Colonic mucosa (tissue), 4 donors: ENCODE measurements at regions not wholly inside any gene's neighbourhood (a gene's known extent, or its start where the extent isn't known, plus 50 kb on each side); places are given as distances from the start of the nearest gene placed in this dataset.
A peak's percentile ranks its signal among the peaks of the same experiment; 100 is the strongest.

Experiments
- DNase-seq: peaks from one replicate; pipeline ENCODE4 v3.0.0-alpha.2; 2020
- H3K27ac ChIP-seq: fragments of 200-600 bp; one replicate; pipeline ENCODE4 v1.8.0; 2021
- H3K27me3 ChIP-seq: fragments of 200-600 bp; one replicate; pipeline ENCODE4 v1.8.0; 2021
- H3K36me3 ChIP-seq: fragments of 200-600 bp; one replicate; pipeline ENCODE4 v1.8.0; 2021
- H3K4me1 ChIP-seq: fragments of 200-600 bp; one replicate; pipeline ENCODE4 v1.8.0; 2021; ENCODE audit warnings: mild to moderate bottlenecking
- H3K4me3 ChIP-seq: fragments of 200-600 bp; one replicate; pipeline ENCODE4 v1.8.0; 2021
- H3K9ac ChIP-seq, 2 donors: one replicate each; pipeline ENCODE4 v1.7.0; 2013; ENCODE audit warnings: control low read depth in 2 of 2, low read depth in 2 of 2, low read length in 2 of 2
- H3K9me3 ChIP-seq: fragments of 200-600 bp; one replicate; pipeline ENCODE4 v1.8.0; 2021
- CTCF ChIP-seq: fragments of 200-600 bp; IDR thresholded peaks from one replicate; pipeline ENCODE4 v1.8.0; 2022; ENCODE audit warnings: antibody characterized with exemption, mild to moderate bottlenecking
- intact Hi-C: fragments of 100-400 bp; cut with DNase I; formaldehyde crosslinking; loops from one replicate; pipeline ENCODE4 v1.14.1; 2022
- donor health status: healthy.
- donor health status: DM: no; HTN: no; CAD: no.
- donor health status: DM: no; HTN: no; CAD: no.

GRCh38 chr2:66888246-66888645, 453.3 kb downstream of the MEIS1 start:
- H3K36me3 ChIP-seq: no peaks in the 10 kb centered on the region
- H3K9me3 ChIP-seq: no peaks in the 10 kb centered on the region
- no peak overlapping the region for H3K4me3 ChIP-seq
- no peaks in the 10 kb centered on the region for H3K27me3 ChIP-seq
- intact Hi-C loops: no loop called here
- H3K4me1 ChIP-seq: no peaks in the 10 kb centered on the region
- no peak for TF ChIP-seq CTCF
- no peak for DNase-seq
- H3K27ac ChIP-seq: peak overlapping the region; percentile 31
- H3K9ac ChIP-seq: no peak overlapping the region

GRCh38 chr2:66888791-66889631, 454.1 kb downstream of the MEIS1 start:
- DNase-seq: peak; percentile 21
- Histone ChIP-seq H3K27ac (peak overlapping the region; percentile 44), H3K36me3 (no peaks in the 10 kb centered on the region), H3K4me1 (no peaks in the 10 kb centered on the region), H3K9ac (peak overlapping the region in 1 of 2 donors; percentile 7), H3K27me3 (no peaks in the 10 kb centered on the region), H3K9me3 (no peaks in the 10 kb centered on the region), H3K4me3 (no peak overlapping the region)
- intact Hi-C loops: no loop called here
- TF ChIP-seq CTCF: no peak

- Histone ChIP-seq H3K27ac (peak overlapping the region; percentile 44), H3K36me3 (no peaks in the 10 kb centered on the region), H3K4me1 (no peaks in the 10 kb centered on the region), H3K9me3 (no peaks in the 10 kb centered on the region), H3K4me3 (no peak overlapping the region), H3K27me3 (no peaks in the 10 kb centered on the region), H3K9ac (no peak overlapping the region)
- TF ChIP-seq CTCF: no peak
- intact Hi-C loops: no loop called here
- no peak for DNase-seq
These were observed 454.6 kb downstream of the MEIS1 start for GRCh38 chr2:66889632-66889882.

GRCh38 chr2:66890166-66890742, 455.3 kb downstream of the MEIS1 start:
- Histone ChIP-seq H3K27ac (no peak overlapping the region), H3K4me3 (no peak overlapping the region), H3K4me1 (no peaks in the 10 kb centered on the region), H3K9ac (no peak overlapping the region), H3K27me3 (no peaks in the 10 kb centered on the region), H3K36me3 (no peaks in the 10 kb centered on the region), H3K9me3 (no peaks in the 10 kb centered on the region)
- no peak for TF ChIP-seq CTCF
- no peak for DNase-seq
- intact Hi-C loops: no loop called here

GRCh38 chr2:66895206-66895605, 460.3 kb downstream of the MEIS1 start:
- Histone ChIP-seq H3K36me3 (no peaks in the 10 kb centered on the region), H3K9ac (no peak overlapping the region), H3K4me3 (no peak overlapping the region), H3K9me3 (no peaks in the 10 kb centered on the region), H3K27ac (no peak overlapping the region), H3K27me3 (no peaks in the 10 kb centered on the region), H3K4me1 (no peaks in the 10 kb centered on the region)
- TF ChIP-seq CTCF: no peak
- intact Hi-C loops: no loop called here
- DNase-seq: no peak
